Cardiac septum (tissue), 1 donor: ENCODE measurements at regions not wholly inside any gene's neighbourhood (a gene's known extent, or its start where the extent isn't known, plus 50 kb on each side); places are given as distances from the start of the nearest gene placed in this dataset.

Experiments used
- DNase-seq: peaks from one replicate; pipeline ENCODE4 v3.0.0-alpha.2; 2020; ENCODE audit warnings: low spot score
- intact Hi-C: fragments of 100-400 bp; cut with DNase I; formaldehyde crosslinking; loops from one replicate; pipeline ENCODE4 v1.14.0; 2022
- donor health status: DM: no; HTN: no; CAD: no.

DNA sequence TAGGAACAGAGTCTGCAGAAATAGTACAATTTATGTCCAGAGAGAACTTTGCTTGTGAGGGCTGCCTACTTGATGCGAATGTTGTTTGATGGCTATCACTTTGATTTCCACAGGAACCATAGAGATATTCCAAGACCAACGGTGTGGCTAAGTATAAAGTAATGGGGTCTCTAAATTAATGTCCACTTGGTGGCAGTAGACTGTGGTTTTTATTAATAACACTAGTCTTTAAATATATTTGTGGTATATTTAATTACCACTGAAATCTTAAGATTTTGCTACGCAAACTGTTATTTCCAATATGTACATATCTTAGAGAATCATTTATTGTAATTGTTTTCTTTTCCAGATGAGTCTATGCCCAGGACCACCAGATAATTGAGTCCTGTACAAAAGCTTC is 647.9 kb downstream of the PLA2G4A start:
- no peak for DNase-seq
- intact Hi-C loops = loop anchor here (5.0 kb wide), 1 partner anchor 526 kb away; no protein-coding TSS in a partner anchor

- DNase-seq = no peak
- intact Hi-C loops = loop anchor here (5.0 kb wide), 1 partner anchor 525 kb away; no protein-coding TSS in a partner anchor
These were observed 648.4 kb downstream of the PLA2G4A start for GRCh38 chr1:187477103-187477502.

DNA sequence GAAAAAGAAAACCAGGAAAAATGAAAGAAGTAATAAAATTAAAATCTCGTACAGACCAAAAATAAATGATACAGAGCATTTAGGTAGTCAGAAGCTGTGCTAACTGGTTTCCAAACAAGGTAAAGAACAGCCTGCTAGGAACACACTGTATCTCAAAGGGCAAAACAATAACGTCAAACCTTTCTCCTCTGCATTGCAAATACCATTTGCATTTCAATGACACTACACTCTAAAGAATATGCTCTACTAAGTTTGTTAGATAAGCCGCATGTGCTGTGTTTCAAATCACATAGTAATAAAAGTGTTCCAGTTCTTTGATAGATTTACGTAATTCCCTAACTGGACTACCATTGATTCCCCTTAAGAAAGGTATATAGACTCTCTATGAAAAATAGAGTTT is 648.8 kb downstream of the PLA2G4A start:
- intact Hi-C loops = loop anchor here (5.0 kb wide), 1 partner anchor 525 kb away; no protein-coding TSS in a partner anchor

GRCh38 chr1:187481581-187482148 is 652.9 kb downstream of the PLA2G4A start:
- no peak for DNase-seq
- intact Hi-C loops = no loop called here

More for the DNA sequence above, 648.8 kb downstream of the PLA2G4A start:
- no peak for DNase-seq

- intact Hi-C loops = no loop called here
- DNase-seq = no peak
These were observed 661.5 kb downstream of the PLA2G4A start for GRCh38 chr1:187490266-187490665.

DNA sequence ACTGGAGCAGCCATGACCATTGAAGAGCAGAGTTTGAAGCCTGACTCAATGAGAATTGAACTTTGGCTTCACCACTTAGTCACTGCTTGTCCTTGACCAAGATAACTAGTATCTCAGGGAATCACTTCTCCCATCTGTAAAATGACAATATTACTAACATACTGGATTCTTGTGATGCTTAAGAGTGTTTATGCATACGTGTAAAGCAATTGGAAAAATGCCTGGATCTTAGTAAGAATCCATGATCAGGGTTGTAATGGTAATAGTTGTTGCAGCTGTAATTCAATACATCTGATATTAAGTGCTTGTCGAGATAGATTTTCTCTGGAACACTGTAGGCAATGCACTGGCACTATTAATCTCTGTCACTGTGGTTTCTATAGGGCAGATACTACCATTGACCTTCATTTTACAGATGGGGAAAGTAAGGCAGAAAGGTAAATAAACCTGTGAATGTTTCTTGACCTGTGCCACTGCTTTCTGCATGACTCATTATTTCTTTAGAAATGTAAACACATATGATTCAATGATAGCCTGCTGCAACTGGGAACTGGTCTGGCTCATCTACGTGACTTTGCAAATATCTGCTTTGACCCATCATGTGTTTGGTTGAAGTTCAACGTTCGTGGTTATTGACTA is 662.5 kb downstream of the PLA2G4A start:
- intact Hi-C loops = no loop called here
- no peak for DNase-seq

- no peak for DNase-seq
- intact Hi-C loops = no loop called here
These were observed 669.3 kb downstream of the PLA2G4A start for GRCh38 chr1:187498028-187498427.

DNA sequence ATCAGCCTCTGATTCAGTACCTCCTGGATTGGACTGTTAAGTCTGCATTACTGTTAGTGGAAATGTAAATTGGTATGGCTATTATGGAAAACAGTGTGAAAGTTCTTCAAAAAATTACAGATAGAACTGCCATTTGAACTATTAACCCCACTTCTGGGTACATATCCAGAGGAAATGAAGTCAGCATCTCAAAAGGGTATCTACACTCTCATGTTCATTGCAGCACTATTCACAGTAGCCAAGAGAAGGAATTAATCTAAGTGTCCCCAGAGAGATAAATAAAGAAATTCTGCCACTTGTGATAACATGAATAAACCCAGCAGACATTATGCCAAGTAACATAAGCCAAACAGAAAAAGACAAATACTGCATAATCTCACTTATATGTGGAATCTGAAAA is 676.0 kb downstream of the PLA2G4A start:
- DNase-seq = no peak
- intact Hi-C loops = no loop called here

DNA sequence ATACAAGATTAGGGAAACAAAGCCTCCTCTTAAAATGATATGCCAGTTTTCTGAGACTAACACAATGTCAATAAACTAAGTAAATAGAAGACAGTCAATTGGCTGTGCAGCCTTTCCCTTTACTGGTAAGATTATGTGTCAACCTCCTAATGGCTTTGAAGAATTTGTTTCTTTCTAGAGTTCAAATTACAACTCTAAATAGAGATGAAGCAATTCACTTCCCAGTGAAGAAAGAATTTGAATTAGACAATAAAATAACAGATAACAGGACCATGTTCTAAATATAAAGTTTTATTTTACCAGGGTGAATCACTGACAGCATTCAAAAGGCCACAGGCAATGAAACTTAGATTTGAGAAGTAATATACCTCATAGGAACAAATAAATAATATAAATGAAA is 680.3 kb downstream of the PLA2G4A start:
- no peak for DNase-seq
- intact Hi-C loops = no loop called here

- no peak for DNase-seq
- intact Hi-C loops = no loop called here
These were observed 684.4 kb downstream of the PLA2G4A start for GRCh38 chr1:187513190-187513589.

GRCh38 chr1:187514110-187514509 is 685.4 kb downstream of the PLA2G4A start:
- no peak for DNase-seq
- intact Hi-C loops = no loop called here

DNA sequence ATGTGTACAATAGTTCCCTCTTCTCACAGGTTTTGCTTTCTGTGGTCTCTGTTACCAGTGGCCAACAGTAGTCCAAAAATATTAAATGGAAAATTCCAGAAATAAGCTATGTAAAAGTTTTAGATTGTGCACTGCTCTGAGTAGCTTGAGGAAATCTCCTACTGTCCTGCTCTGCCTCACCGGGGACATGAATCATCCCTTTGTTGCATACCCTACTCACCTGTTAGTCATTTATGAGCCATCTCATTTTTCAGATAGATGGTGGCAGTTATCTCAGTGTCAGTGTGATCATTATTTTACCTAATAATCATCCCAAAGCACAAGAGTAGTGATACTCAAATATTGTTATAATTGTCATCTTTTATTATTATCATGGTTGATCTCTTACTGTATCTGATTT is 688.1 kb downstream of the PLA2G4A start:
- intact Hi-C loops = no loop called here
- no peak for DNase-seq

DNA sequence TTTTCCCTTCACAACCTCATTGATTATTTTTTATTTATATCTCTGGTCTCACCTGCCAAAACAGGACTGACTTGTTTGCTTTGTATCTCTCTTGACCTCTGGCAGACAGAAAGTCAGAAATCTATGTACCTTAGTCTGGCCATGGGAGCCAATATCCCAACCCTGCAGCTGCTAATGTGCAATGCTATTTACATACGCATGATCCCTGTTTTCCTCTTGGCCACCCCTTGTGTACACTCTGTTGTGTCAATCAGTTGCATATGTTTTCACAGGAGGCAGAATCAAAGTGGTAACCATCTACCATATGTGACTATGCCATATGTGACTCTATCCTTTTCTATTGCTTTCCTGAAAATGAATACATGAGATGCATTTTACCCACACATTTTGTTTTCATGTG is 688.8 kb downstream of the PLA2G4A start:
- no peak for DNase-seq
- intact Hi-C loops = no loop called here

DNA sequence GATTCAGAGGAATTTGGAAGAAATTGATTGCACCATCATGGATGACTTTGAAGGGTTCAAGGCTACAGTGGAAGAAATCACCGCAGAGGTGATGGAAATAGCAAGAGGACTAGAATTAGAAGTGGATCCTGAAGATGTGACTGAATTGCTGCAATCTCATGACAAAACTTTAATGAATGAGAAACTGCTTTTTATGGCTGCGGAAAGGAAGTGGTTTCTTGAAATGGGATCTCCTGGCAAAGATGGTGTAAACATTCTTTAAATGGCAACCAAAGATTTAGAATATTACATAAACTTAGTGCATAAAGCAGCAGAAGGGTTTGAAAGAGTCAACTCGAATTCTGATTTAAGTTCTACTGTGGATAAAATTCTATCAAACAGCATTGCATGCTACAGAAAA is 698.6 kb downstream of the PLA2G4A start:
- DNase-seq = no peak
- intact Hi-C loops = no loop called here

- DNase-seq = no peak
- intact Hi-C loops = no loop called here
These were observed 709.2 kb downstream of the PLA2G4A start for GRCh38 chr1:187537936-187538335.

- no peak for DNase-seq
- intact Hi-C loops = no loop called here
These were observed 720.8 kb downstream of the PLA2G4A start for GRCh38 chr1:187549540-187549939.

DNA sequence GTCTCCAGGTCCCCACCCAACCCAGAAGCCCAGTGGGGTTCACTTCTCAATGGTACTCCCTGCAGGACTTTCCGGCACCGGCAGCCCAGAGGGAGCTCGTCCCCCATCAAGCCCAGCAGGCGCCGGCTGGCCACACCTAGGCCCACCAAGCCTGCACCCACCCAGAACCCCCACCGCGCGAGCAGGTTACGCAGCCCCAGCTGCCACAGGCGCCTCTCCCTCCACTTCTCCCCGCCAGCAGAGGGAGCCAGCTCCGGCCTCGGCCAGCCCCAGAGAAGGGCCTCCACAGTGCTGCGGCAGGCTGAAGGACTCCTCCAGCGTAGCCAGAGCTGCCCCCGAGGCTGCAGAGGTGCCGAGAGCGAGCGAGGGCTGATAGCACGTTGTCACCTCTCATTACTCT is 722.3 kb downstream of the PLA2G4A start:
- intact Hi-C loops = no loop called here
- no peak for DNase-seq

DNA sequence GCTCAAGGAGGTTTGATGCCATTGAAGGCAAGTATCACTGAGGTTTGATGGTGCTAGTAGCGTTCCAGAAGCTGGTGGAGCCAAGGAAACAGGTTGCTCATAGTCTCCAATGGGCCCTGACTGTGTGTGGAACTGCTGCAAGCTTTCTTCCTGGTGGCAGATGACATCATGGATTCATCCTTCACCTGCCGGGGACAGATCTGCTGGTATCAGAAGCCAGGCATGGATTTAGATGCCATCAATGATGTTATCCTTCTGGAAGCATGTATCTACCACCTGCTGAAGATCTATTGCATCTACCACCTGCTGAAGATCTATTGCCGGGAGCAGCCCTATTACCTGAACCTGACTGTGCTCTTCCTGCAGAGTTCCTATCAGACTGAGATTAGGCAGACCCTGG is 734.4 kb downstream of the PLA2G4A start:
- DNase-seq = no peak
- intact Hi-C loops = no loop called here

GRCh38 chr1:187566354-187566753 is 737.6 kb downstream of the PLA2G4A start:
- intact Hi-C loops = no loop called here
- DNase-seq = no peak

DNA sequence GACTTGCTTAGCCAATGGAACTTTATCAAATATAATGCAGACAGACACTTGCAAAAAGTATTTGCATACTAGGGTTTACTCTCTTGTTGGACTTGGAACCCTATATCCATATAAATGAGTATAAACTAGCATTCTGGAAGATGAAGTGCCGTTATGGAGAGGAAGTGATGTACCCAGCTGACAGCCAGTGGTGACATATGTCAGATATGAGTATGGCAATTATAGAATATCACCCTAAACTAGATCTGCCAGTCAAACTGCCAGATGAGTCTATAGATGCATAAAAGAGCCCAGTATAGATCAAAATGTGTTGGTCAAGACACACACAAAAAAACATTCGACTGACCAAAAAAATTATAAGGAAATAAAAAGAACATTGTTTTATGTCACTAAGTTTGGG is 739.3 kb downstream of the PLA2G4A start:
- no peak for DNase-seq
- intact Hi-C loops = no loop called here

DNA sequence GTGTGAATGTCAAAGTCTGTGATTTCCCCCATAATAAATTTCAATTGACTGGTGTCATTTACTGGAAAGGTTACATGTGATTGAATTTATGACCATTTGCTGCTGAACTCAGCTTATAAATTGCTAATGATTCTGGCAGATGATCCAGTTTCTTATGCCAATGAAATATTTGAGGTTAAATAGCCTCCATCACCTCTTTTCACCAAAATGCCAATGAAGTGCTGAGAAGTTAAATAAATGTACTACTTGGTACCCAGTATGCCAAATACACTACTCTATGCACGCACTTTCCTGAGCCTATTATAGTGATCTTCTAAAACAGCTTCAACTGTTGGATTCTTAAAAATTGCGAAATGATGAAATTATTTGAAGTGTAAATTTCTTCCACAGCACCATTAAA is 741.4 kb downstream of the PLA2G4A start:
- intact Hi-C loops = no loop called here
- no peak for DNase-seq

- intact Hi-C loops = no loop called here
- no peak for DNase-seq
These were observed 748.9 kb downstream of the PLA2G4A start for GRCh38 chr1:187577610-187578009.
